Fibroblast of gingiva (primary cell): ENCODE measurements at regions not wholly inside any gene's neighbourhood (a gene's known extent, or its start where the extent isn't known, plus 50 kb on each side); places are given as distances from the start of the nearest gene placed in this dataset.

Experiments
- DNase-seq: peaks from one replicate; pipeline ENCODE4 v3.0.0-alpha.2; 2011; ENCODE audit warnings: low read depth

GRCh38 chr5:155211764-155212163 lies 198.2 kb downstream of the KIF4B start:
- DNase-seq, result no peak

DNA sequence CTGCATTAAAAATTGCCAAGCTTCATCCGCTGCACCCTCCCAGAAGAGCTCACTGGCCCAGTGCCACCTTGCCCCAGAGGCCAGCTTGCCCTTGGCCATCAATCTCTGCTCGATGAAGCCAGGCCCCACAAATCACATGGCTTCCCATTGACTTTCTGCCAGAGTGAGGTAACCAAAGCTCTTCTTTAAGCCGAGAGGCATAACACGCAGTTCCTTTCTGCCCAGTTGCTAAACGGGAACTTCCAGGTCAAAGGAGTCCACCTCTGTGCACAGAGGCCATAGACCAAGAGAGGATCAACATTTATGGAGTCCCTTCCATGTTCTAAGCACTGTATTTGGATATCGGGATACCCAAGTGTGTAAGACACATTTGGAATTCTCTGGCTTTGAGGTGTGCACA lies 208.8 kb downstream of the KIF4B start:
- DNase-seq, result no peak

- no peak for DNase-seq
Measured at GRCh38 chr5:155229135-155229534, 215.6 kb downstream of the KIF4B start.

GRCh38 chr5:155239803-155240202 lies 226.2 kb downstream of the KIF4B start:
- no peak for DNase-seq

- no peak for DNase-seq
Measured at GRCh38 chr5:155250596-155250995, 237.0 kb downstream of the KIF4B start.

DNA sequence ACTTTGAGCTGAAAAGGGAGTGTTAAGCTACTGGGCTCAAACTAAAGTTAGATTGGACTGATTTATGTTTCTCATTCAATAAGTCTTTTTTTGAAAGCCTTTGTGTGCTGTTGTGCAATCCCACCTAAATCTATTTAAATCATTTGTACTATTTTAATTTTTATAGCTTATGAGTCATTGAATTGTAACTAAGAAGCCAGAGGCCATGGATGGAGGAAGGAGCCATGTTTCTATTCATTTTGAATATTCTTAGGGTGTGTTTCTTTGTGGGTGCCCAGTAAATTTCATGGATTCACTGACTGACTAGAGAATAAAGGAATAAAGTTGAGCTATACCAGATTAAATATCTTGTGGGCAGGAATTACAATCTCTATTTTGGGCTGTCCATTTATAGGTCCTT lies 238.5 kb downstream of the KIF4B start:
- DNase-seq, result no peak

DNA sequence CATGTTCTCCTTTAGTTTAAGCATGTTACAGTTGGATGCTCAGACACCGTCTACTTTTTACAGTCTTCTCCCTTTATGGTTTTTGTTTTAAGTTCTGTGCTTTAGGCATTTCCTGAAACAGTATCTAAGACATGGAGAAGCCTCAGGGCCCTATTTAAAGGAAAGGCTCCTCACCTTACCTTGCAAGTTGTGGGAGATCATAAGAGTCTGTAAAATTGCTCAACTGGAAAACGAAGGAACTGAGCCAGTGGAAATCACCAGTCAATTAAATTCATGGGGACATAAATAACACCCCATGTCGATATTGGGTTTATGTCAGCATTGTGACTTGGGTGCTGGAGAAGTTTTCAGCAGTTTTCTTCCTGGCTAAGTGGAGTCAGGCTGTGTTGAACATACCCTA lies 239.2 kb downstream of the KIF4B start:
- no peak for DNase-seq

DNA sequence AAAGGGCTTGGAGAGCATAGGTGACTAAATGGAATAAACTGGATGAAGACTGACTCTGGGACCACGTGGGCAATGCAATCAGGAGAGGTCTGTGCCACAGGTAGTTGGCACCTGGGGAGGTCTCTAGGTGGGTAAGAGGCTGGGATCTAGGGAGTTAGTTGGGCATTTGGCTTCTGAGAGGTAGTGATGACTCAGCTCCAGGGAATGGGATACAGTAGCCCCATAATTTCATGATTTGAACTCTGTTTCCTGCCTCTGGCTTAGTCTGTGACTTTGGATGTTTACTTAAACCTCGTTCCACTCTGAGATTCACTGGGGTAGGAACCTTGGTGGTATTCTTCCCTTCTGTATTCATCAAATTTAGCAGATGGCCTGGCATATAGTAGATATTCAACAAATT lies 240.8 kb downstream of the KIF4B start:
- no peak for DNase-seq

- DNase-seq, result no peak
Measured at GRCh38 chr5:155258161-155258560, 244.6 kb downstream of the KIF4B start.

DNA sequence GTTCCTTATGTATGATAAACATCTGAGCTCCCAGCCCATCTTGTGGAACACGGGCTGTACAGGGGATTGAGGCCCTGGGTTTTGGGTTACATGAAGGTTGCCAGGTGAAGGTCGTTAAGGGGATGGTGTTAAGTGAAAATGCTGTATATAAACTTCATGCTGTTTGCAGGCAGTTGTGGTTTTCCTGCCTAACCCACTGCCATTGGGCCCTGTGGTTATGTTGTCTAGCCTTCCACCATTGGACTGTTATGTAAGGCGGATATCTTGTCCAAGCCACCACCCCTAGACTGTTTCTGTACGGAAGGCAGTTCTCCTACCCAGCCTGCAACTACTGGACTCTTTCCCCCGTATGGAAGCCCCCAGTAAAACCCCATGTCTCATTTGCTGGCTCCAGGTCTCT lies 246.1 kb downstream of the KIF4B start:
- no peak for DNase-seq

GRCh38 chr5:155260798-155261197 lies 247.2 kb downstream of the KIF4B start:
- DNase-seq, result no peak

GRCh38 chr5:155263381-155263780 lies 249.8 kb downstream of the KIF4B start:
- DNase-seq, result no peak

DNA sequence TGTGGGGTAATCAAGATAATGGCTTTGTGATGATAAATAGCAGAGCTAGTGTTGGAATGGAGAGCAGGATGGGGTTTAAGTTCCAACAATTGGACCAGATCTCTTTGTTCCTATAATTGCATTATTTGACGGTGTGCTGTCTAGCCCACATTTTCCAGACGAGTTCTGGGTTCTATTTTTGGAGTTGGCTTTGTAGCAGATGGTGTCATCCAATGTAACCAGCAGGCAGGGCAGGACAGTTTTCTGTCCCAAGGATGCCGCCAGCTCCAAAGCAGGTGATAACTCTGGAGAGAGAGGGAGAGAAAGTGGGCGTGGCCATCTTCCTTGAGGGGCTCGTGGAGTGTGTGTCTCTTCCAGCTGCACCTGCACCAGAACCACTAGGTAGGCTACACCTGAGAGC lies 251.3 kb downstream of the KIF4B start:
- DNase-seq, result no peak

GRCh38 chr5:155268770-155269425 lies 255.3 kb downstream of the KIF4B start:
- DNase-seq, result no peak

- DNase-seq, result no peak
Measured at GRCh38 chr5:155270725-155271124, 257.2 kb downstream of the KIF4B start.

DNA sequence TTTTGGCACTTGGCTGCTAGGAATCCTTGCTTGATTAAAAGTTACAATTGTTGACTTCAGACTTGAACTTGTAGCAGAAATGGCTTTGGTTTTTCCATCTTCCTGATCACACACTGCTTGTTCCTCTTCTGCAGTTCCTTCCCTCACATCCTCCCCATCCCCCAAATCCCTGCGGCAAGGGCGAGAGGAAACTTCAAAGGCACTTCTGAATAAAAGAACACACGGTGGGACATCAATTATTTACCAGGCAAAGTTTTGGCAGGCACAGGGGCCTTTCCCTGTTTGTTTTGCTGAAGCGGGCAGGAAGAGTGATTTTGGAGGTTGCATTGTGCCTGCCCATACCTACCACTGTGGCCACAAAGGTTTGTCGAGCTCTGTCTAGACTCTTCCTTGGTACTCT lies 260.9 kb downstream of the KIF4B start:
- DNase-seq, result no peak

DNA sequence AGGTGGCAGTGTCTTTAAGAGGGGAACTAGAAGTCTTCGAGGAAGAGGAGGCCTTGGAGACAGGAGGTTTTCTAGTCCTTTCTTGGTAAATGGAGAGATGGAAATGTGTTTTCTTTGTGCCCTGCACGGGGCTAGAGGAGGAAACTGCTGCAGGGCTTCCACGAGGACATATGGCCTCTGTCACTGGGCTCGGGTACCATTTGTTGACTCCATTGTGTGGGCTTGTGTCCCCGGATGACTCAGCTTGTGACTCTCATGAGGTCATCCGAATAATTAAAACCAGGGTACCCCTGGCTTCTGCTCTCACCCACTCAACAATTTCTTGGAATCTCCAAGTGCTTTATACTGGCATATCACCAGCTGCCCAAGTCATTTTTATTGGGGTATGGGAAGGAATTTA lies 261.7 kb downstream of the KIF4B start:
- DNase-seq, result no peak

- no peak for DNase-seq
Measured at GRCh38 chr5:155276231-155276630, 262.7 kb downstream of the KIF4B start.

GRCh38 chr5:155278532-155278931 lies 265.0 kb downstream of the KIF4B start:
- no peak for DNase-seq

GRCh38 chr5:155282503-155283107 lies 269.1 kb downstream of the KIF4B start:
- no peak for DNase-seq

DNA sequence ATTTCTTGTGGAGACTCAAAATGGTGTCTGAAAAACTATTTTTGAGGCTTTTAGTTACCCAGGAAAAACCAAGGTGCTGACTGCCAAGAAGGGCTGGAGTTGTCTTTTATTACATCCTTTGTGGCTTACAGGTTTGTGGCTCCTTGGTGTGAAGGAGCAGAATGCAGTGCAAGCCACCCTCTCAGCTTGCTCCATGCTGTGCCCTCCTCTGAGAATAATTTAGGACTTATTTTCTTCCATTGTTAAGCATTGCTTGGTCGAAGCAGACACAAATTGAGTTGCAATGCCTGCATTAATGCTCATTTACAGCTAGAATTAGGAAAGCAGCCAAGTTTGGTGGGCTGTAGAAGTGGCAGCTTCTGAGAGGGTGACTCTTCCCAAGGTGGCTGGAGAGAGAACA lies 272.2 kb downstream of the KIF4B start:
- no peak for DNase-seq

GRCh38 chr5:155290937-155291336 lies 277.4 kb downstream of the KIF4B start:
- no peak for DNase-seq

- DNase-seq, result no peak
Measured at GRCh38 chr5:155293605-155294178, 280.1 kb downstream of the KIF4B start.

DNA sequence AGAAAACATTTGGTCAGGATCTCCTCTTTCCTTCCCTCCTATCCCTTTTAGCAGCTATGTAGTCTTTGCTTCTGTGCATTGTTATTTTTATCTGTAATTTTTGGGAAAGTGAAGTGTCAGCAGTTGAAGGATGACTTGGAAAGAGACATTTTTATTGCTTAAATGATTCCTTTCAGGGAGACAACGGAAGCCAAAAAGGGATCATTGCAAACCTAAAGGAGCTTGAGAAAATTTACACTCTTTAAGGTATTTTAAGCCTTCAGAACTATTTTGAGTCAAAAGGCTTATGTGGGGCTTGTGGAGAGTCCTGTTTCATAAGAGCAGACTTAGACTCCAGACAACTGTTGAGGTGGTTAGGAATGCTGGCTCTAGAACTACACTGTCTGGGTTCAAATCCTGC lies 281.6 kb downstream of the KIF4B start:
- no peak for DNase-seq
